ENCODE measurements at regions not wholly inside any gene's neighbourhood (a gene's known extent, or its start where the extent isn't known, plus 50 kb on each side); places are given as distances from the start of the nearest gene placed in this dataset.
A peak's percentile ranks its signal among the peaks of the same experiment; 100 is the strongest.
"Not testable (repeated sequence)": the region's sequence is repeated elsewhere in the genome, so short reads cannot be mapped to it uniquely, and the experiment has no call there.

GRCh38 chr16:66041907-66042306, 324.6 kb upstream of the CDH5 start:
- no peak for DNase-seq

- DNase-seq, result no peak
Observed at GRCh38 chr16:66039793-66040192, 326.7 kb upstream of the CDH5 start.

- no peak for DNase-seq
Observed at GRCh38 chr16:66036793-66037715, 329.4 kb upstream of the CDH5 start.

- no peak for DNase-seq
Observed at GRCh38 chr16:66036184-66036583, 330.3 kb upstream of the CDH5 start.

GRCh38 chr16:66035096-66035495, 331.4 kb upstream of the CDH5 start:
- no peak for DNase-seq

- no peak for DNase-seq
Observed at GRCh38 chr16:66032841-66033240, 333.6 kb upstream of the CDH5 start.

GRCh38 chr16:66030036-66030435, 336.5 kb upstream of the CDH5 start:
- DNase-seq, result no peak

- DNase-seq, result no peak
Observed at GRCh38 chr16:66028510-66029216, 337.8 kb upstream of the CDH5 start.

GRCh38 chr16:66026787-66027330, 339.6 kb upstream of the CDH5 start:
- no peak for DNase-seq

- peak in 1 of 2 experiments; percentile 40 for DNase-seq
Observed at GRCh38 chr16:66026211-66026610, 340.3 kb upstream of the CDH5 start.

- DNase-seq, result no peak
Observed at GRCh38 chr16:66025751-66026150, 340.7 kb upstream of the CDH5 start.

GRCh38 chr16:66024567-66024966, 341.9 kb upstream of the CDH5 start:
- DNase-seq, result not testable (repeated sequence)

- no peak for DNase-seq
Observed at GRCh38 chr16:66023481-66023880, 343.0 kb upstream of the CDH5 start.

- no peak for DNase-seq
Observed at GRCh38 chr16:66020642-66021041, 345.8 kb upstream of the CDH5 start.

GRCh38 chr16:66020046-66020445, 346.4 kb upstream of the CDH5 start:
- no peak for DNase-seq

- not testable (repeated sequence) for DNase-seq
Observed at GRCh38 chr16:66019502-66019901, 347.0 kb upstream of the CDH5 start.

GRCh38 chr16:66014221-66014620, 352.3 kb upstream of the CDH5 start:
- DNase-seq, result no peak

GRCh38 chr16:66013486-66013885, 353.0 kb upstream of the CDH5 start:
- DNase-seq, result no peak

- no peak for DNase-seq
Observed at GRCh38 chr16:66008136-66008535, 358.4 kb upstream of the CDH5 start.

GRCh38 chr16:66007717-66008116, 358.8 kb upstream of the CDH5 start:
- DNase-seq, result no peak

- no peak for DNase-seq
Observed at GRCh38 chr16:66006485-66006884, 360.0 kb upstream of the CDH5 start.

- DNase-seq, result no peak
Observed at GRCh38 chr16:66004699-66005098, 361.8 kb upstream of the CDH5 start.

GRCh38 chr16:66003201-66003600, 363.3 kb upstream of the CDH5 start:
- DNase-seq, result no peak

GRCh38 chr16:66002601-66003000, 363.9 kb upstream of the CDH5 start:
- DNase-seq, result no peak

Measured in NCI-H526 (cell line).